Astrocyte of the spinal cord (primary cell): ENCODE measurements at regions not wholly inside any gene's neighbourhood (a gene's known extent, or its start where the extent isn't known, plus 50 kb on each side); places are given as distances from the start of the nearest gene placed in this dataset.

ENCODE experiments used
- DNase-seq: peaks from one replicate; pipeline ENCODE4 v3.0.0; 2011; ENCODE audit warnings: low read depth, low spot score
- H3K4me3 ChIP-seq: 2 replicates; pipeline ENCODE4 v1.5.1; 2011; ENCODE audit warnings: low read depth, mild to moderate bottlenecking, low read length, moderate library complexity
- in situ Hi-C: cut with HindIII; loops from 2 replicates; pipeline ENCODE4 v1.10.0; 2017; ENCODE audit warnings: low sequenced_read_pairs
- TF ChIP-seq, protein P1 (sequence below): IDR thresholded peaks from 2 replicates; pipeline ENCODE4 v1.5.1; 2012; ENCODE audit warnings: low read depth, mild to moderate bottlenecking, low read length, inconsistent platforms

GRCh38 chrX:22486296-22486695, 213.6 kb downstream of the CBLL2 start:
- DNase-seq, result no peak
- in situ Hi-C loops, result no loop called here

GRCh38 chrX:22516893-22517292, 244.2 kb downstream of the CBLL2 start:
- in situ Hi-C loops, result no loop called here
- H3K4me3 ChIP-seq, result no peak overlapping the region
- TF ChIP-seq, protein P1, sequence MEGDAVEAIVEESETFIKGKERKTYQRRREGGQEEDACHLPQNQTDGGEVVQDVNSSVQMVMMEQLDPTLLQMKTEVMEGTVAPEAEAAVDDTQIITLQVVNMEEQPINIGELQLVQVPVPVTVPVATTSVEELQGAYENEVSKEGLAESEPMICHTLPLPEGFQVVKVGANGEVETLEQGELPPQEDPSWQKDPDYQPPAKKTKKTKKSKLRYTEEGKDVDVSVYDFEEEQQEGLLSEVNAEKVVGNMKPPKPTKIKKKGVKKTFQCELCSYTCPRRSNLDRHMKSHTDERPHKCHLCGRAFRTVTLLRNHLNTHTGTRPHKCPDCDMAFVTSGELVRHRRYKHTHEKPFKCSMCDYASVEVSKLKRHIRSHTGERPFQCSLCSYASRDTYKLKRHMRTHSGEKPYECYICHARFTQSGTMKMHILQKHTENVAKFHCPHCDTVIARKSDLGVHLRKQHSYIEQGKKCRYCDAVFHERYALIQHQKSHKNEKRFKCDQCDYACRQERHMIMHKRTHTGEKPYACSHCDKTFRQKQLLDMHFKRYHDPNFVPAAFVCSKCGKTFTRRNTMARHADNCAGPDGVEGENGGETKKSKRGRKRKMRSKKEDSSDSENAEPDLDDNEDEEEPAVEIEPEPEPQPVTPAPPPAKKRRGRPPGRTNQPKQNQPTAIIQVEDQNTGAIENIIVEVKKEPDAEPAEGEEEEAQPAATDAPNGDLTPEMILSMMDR, result no peak
- no peak for DNase-seq

More at GRCh38 chrX:22486296-22486695, 213.6 kb downstream of the CBLL2 start:
- TF ChIP-seq, protein P1, result no peak
- no peak overlapping the region for H3K4me3 ChIP-seq

GRCh38 chrX:22520128-22520828, 247.6 kb downstream of the CBLL2 start:
- in situ Hi-C loops, result no loop called here

DNA sequence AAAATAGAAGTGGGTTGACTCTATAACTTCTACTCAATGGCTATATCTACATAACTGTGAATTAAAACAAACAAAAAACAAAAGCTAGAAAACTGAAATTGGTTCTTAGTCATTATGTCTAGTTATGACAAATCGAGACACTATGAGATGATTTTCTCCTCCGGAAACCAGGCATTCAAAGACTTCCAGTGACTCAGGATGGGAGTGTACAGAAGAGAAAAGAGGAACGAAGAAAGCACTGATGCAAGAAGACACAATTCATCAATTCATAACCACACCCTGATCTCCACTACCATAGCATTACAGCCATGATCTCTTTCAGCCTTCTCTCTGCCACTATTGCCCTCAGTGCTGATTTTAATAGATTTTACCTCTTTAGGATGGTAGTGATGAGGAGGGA, 253.6 kb downstream of the CBLL2 start:
- peak; percentile 63 for DNase-seq
- TF ChIP-seq, protein P1, result no peak
- in situ Hi-C loops, result no loop called here
- H3K4me3 ChIP-seq, result no peak overlapping the region

More at GRCh38 chrX:22520128-22520828, 247.6 kb downstream of the CBLL2 start:
- H3K4me3 ChIP-seq, result no peak overlapping the region
- no peak for DNase-seq
- TF ChIP-seq, protein P1, result no peak

GRCh38 chrX:22527302-22527701, 254.6 kb downstream of the CBLL2 start:
- TF ChIP-seq, protein P1, result no peak
- DNase-seq, result no peak
- in situ Hi-C loops, result no loop called here
- no peak overlapping the region for H3K4me3 ChIP-seq

DNA sequence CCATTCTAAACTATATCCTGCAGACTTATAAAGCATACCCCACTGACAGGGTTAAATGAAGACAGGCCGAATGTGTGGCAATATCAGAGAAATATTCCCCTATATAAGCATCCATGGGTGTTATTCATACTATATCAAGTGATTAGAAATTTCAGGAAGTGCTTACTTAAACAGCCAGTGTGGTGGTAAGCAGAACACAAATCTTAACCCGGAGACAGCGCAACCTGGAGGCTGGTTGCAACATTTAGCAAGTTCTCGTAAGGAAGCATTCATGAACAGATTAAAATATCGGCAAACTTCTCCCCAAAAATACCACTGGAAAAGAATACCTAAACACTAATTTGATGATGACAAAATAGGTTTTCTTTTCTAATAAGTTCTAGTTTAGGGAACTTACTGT, 261.2 kb downstream of the CBLL2 start:
- in situ Hi-C loops, result no loop called here
- H3K4me3 ChIP-seq, result no peak overlapping the region
- TF ChIP-seq, protein P1, result no peak
- DNase-seq, result no peak
